Hepatocyte (in vitro differentiated cells): ENCODE measurements at regions not wholly inside any gene's neighbourhood (a gene's known extent, or its start where the extent isn't known, plus 50 kb on each side); places are given as distances from the start of the nearest gene placed in this dataset.
A peak's percentile ranks its signal among the peaks of the same experiment; 100 is the strongest.

Experiments used
- DNase-seq: peaks from one replicate; pipeline ENCODE4 v3.0.0-alpha.2; 2016; ENCODE audit warnings: low spot score
- H2AFZ ChIP-seq: fragments of 200-600 bp; sonication (generic); 2 replicates; pipeline ENCODE4 v1.6.0; 2016; ENCODE audit warnings: antibody characterized with exemption, mild to moderate bottlenecking
- H3K27ac ChIP-seq: fragments of 200-600 bp; sonication (generic); 2 replicates; pipeline ENCODE4 v1.5.1; 2016; ENCODE audit warnings: mild to moderate bottlenecking
- H3K27me3 ChIP-seq: fragments of 200-600 bp; sonication (generic); 2 replicates; pipeline ENCODE4 v1.6.1; 2016
- H3K36me3 ChIP-seq: fragments of 200-600 bp; sonication (generic); replicated peaks from 2 replicates; pipeline ENCODE4 v1.5.1; 2016; ENCODE audit warnings: low read depth; ENCODE audit not compliant: insufficient read depth
- H3K4me1 ChIP-seq: fragments of 200-600 bp; sonication (generic); 2 replicates; pipeline ENCODE4 v1.5.1; 2016; ENCODE audit warnings: mild to moderate bottlenecking, moderate library complexity; ENCODE audit not compliant: insufficient read depth
- H3K4me2 ChIP-seq: fragments of 200-600 bp; sonication (generic); 2 replicates; pipeline ENCODE4 v1.6.0; 2016
- H3K4me3 ChIP-seq: fragments of 200-600 bp; sonication (generic); 2 replicates; pipeline ENCODE4 v1.5.1; 2016; ENCODE audit warnings: mild to moderate bottlenecking
- H3K79me2 ChIP-seq: fragments of 200-600 bp; sonication (generic); 2 replicates; pipeline ENCODE4 v1.6.0; 2017; ENCODE audit warnings: mild to moderate bottlenecking
- H3K9me2 ChIP-seq: fragments of 200-600 bp; sonication (generic); replicated peaks from 2 replicates; pipeline ENCODE4 v1.6.0; 2017; ENCODE audit warnings: mild to moderate bottlenecking; ENCODE audit not compliant: insufficient read depth
- H3K9me3 ChIP-seq: fragments of 200-600 bp; sonication (generic); 2 replicates; pipeline ENCODE4 v1.5.1; 2016; ENCODE audit warnings: low read depth, mild to moderate bottlenecking
- H4K20me1 ChIP-seq: fragments of 200-600 bp; sonication (generic); 2 replicates; pipeline ENCODE4 v1.6.0; 2016; ENCODE audit warnings: mild to moderate bottlenecking; ENCODE audit not compliant: insufficient read depth, poor library complexity, severe bottlenecking
- CTCF ChIP-seq: fragments of 200-600 bp; sonication (generic); IDR thresholded peaks from 2 replicates; pipeline ENCODE4 v1.5.1; 2016; ENCODE audit warnings: antibody characterized with exemption, mild to moderate bottlenecking; ENCODE audit not compliant: poor library complexity
- EZH2 ChIP-seq: fragments of 200-600 bp; sonication (generic); IDR thresholded peaks from 2 replicates; pipeline ENCODE4 v1.6.1; 2016; ENCODE audit warnings: antibody characterized with exemption, mild to moderate bottlenecking, borderline replicate concordance
- EZH2phosphoT487 ChIP-seq: fragments of 200-600 bp; sonication (generic); IDR thresholded peaks from one replicate; pipeline ENCODE4 v1.6.1; 2018; ENCODE audit warnings: antibody characterized with exemption, mild to moderate bottlenecking, low read depth, moderate library complexity; ENCODE audit not compliant: unreplicated experiment, severe bottlenecking
- WGBS: methylation state at CpG from one replicate; pipeline ENCODE4 v1.1.6; 2016; ENCODE audit warnings: low lambda C conversion rate; ENCODE audit errors: missing lambda C conversion rate; 5-methylcytosine and 5-hydroxymethylcytosine counted together

- peaks cover 29% of the 10 kb centered on the region for H3K27me3 ChIP-seq
- no peak for DNase-seq
- WGBS, result 77% methylated on average over 7 of the region's 7 CpGs
- H3K9me2 ChIP-seq, result no peaks in the 10 kb centered on the region
- H3K27ac ChIP-seq, result no peak overlapping the region
- peaks cover 36% of the 10 kb centered on the region for H3K4me1 ChIP-seq
- no peak overlapping the region for H3K4me2 ChIP-seq
- H3K9me3 ChIP-seq, result no peaks in the 10 kb centered on the region
- H2AFZ ChIP-seq, result no peak overlapping the region
- H3K79me2 ChIP-seq, result no peaks in the 10 kb centered on the region
- no peak overlapping the region for H3K4me3 ChIP-seq
- H3K36me3 ChIP-seq, result no peaks in the 10 kb centered on the region
- no peak for TF ChIP-seq EZH2phosphoT487
- TF ChIP-seq CTCF, result no peak
- TF ChIP-seq EZH2, result no peak
- no peaks in the 10 kb centered on the region for H4K20me1 ChIP-seq
Measured at GRCh38 chr1:29475326-29475725, 239.0 kb downstream of the PTPRU start.

GRCh38 chr1:29474274-29475244, 238.2 kb downstream of the PTPRU start:
- H3K27me3 ChIP-seq, result peaks cover 23% of the 10 kb centered on the region
- H2AFZ ChIP-seq, result no peak overlapping the region
- no peaks in the 10 kb centered on the region for H3K79me2 ChIP-seq
- no peaks in the 10 kb centered on the region for H3K36me3 ChIP-seq
- no peak for TF ChIP-seq CTCF
- TF ChIP-seq EZH2phosphoT487, result no peak
- TF ChIP-seq EZH2, result no peak
- H3K27ac ChIP-seq, result peak overlapping the region; percentile 26
- H3K4me3 ChIP-seq, result no peak overlapping the region
- no peak overlapping the region for H3K4me2 ChIP-seq
- H3K9me2 ChIP-seq, result no peaks in the 10 kb centered on the region
- peaks cover 36% of the 10 kb centered on the region for H3K4me1 ChIP-seq
- no peaks in the 10 kb centered on the region for H3K9me3 ChIP-seq
- 42% methylated on average over 9 of the region's 9 CpGs for WGBS
- no peaks in the 10 kb centered on the region for H4K20me1 ChIP-seq
- peak; percentile 26 for DNase-seq

GRCh38 chr1:29473161-29473855, 237.0 kb downstream of the PTPRU start:
- DNase-seq, result no peak
- peaks cover 12% of the 10 kb centered on the region for H3K27me3 ChIP-seq
- H3K79me2 ChIP-seq, result no peaks in the 10 kb centered on the region
- no peaks in the 10 kb centered on the region for H3K36me3 ChIP-seq
- H3K9me2 ChIP-seq, result no peaks in the 10 kb centered on the region
- no peak overlapping the region for H3K27ac ChIP-seq
- no peak for TF ChIP-seq EZH2phosphoT487
- no peak for TF ChIP-seq CTCF
- no peak for TF ChIP-seq EZH2
- no peak overlapping the region for H2AFZ ChIP-seq
- H4K20me1 ChIP-seq, result no peaks in the 10 kb centered on the region
- no peak overlapping the region for H3K4me2 ChIP-seq
- H3K4me3 ChIP-seq, result no peak overlapping the region
- no peaks in the 10 kb centered on the region for H3K9me3 ChIP-seq
- 68% methylated on average over 9 of the region's 9 CpGs for WGBS
- peaks cover 36% of the 10 kb centered on the region for H3K4me1 ChIP-seq
